ENCODE measurements at regions not wholly inside any gene's neighbourhood (a gene's known extent, or its start where the extent isn't known, plus 50 kb on each side); places are given as distances from the start of the nearest gene placed in this dataset.

DNA sequence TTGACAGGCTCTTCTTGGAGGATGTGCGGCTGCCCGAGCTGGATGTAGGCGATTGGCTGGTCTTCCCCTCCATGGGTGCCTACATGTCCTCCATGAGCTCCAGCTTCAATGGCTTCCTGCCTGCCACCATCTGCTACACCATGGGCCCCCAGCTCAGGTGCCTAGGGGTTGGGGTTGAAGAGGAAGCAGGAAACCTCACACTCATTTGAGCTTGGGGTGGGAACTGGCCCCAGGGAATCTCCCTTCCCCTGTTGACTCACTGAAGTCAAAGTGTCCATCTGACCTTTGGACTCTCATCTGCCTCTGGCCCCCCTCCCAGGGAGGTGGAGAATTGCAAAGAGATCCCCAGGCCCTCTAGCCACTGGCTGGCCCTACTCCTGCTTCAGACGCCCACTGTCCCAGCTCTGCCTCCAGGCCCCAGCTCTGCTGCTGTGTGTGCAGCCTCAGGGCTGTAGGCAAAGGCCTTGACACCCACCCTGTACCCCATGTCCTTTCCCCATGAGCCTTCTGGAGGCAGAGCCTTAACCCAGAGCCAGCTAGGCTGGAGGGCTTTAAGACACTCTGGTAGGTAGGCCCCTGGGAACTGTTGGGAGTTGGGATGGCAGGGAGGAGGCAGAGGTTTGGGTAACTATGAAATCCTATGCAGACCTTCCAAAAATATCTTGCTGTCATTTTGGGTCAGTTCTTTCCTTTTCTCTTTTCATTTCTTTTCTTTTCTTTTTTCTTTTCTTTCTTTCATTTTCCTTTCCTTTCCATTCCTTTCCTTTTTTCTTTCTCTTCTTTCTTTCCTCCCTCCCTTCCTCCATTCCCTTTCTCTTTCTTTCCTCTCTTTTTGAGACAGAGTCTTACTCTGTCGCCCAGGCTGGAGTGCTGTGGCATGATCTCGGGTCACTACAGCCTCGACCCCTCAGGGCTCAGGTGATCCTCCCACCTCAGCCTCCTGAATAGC, 66.9 kb upstream of the TINAGL1 start:
- Mint-ChIP-seq H3K4me3 (ENCODE audit: low read depth) (no peak overlapping the region), H3K36me3 (ENCODE audit: insufficient read depth) (no peaks in the 10 kb centered on the region), H3K27ac (peak overlapping the region; percentile 24), H3K9me3 (ENCODE audit: low read depth) (no peaks in the 10 kb centered on the region), H3K27me3 (peaks cover 5% of the 10 kb centered on the region), H3K4me1 (ENCODE audit: low read depth) (peaks cover 36% of the 10 kb centered on the region)
- no peak for DNase-seq (ENCODE audit: low spot score, unreplicated experiment)
- TF ChIP-seq, protein P1, sequence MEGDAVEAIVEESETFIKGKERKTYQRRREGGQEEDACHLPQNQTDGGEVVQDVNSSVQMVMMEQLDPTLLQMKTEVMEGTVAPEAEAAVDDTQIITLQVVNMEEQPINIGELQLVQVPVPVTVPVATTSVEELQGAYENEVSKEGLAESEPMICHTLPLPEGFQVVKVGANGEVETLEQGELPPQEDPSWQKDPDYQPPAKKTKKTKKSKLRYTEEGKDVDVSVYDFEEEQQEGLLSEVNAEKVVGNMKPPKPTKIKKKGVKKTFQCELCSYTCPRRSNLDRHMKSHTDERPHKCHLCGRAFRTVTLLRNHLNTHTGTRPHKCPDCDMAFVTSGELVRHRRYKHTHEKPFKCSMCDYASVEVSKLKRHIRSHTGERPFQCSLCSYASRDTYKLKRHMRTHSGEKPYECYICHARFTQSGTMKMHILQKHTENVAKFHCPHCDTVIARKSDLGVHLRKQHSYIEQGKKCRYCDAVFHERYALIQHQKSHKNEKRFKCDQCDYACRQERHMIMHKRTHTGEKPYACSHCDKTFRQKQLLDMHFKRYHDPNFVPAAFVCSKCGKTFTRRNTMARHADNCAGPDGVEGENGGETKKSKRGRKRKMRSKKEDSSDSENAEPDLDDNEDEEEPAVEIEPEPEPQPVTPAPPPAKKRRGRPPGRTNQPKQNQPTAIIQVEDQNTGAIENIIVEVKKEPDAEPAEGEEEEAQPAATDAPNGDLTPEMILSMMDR (IDR thresholded peaks at IDR 0.05; ENCODE audit: unreplicated experiment) = no peak

DNA sequence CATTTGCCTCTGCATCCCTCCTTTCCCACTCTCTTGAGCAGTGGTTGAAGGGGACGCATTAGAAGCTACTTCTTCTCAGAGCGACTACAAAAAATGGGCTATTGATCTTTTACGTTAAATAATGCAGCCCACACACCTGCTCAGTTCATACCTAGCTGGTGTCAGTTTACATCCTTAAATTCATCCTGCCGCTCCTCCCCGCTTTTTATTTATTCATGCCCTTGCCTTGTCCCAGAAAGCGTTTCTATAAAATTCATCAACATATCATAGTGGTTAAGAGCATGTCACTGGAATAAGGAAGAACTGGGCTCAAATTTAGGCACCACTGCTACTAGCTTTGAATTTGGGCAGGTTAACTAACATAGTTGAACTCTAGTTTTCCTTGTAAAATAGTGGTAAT, 66.0 kb upstream of the TINAGL1 start:
- Mint-ChIP-seq H3K36me3 (ENCODE audit: insufficient read depth) (no peaks in the 10 kb centered on the region), H3K9me3 (ENCODE audit: low read depth) (no peaks in the 10 kb centered on the region), H3K27me3 (peaks cover 5% of the 10 kb centered on the region), H3K4me3 (ENCODE audit: low read depth) (no peak overlapping the region), H3K27ac (peak overlapping the region; percentile 78), H3K4me1 (ENCODE audit: low read depth) (peaks cover 40% of the 10 kb centered on the region)
- TF ChIP-seq, protein P1 (IDR thresholded peaks at IDR 0.05; ENCODE audit: unreplicated experiment) = no peak
- no peak for DNase-seq (ENCODE audit: low spot score, unreplicated experiment)

DNA sequence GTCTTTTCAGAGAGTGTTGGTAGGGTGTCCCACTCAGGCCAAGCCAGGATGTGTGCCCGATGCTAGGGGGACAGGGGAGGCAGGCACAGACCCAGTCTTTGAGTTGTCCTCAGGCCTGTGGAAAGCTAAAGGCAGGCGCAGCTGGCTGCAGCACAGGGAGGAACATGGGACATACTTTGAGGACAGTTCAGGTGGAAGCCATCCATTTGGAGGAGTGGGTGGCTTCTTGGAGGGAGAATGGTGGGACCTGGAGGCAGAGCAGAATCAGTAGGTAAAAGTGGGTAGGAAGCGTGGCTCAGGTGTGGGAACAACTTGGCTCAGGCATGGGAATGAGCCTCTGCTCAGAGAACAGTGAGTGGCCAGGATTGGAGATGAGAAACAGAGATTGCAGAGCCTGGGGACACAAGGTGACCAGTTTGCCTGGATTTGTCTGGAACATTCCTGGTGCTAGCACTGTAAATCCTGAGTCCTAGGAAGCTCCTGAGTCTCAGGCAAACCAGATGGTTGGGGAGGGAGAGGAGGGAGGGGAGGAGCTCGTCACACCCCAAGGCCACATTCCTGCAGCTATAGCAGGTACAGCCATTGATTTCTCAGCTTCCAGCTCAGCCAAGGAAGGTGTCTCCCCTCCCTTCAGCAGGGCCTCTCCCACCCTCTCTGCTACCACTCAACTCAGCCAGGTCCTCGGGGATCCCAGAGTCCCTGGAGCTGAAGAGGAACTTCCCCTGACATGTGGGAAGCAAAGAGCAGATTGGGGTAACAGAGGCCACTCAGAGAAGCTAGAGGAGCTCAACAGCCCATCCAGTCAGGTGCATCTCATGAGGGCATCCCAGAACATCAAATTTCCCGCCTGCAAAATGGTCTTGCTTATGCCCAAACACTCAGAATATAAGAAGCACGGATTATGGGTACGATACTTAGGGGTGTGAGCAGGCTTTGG, 65.2 kb upstream of the TINAGL1 start:
- H3K36me3 Mint-ChIP-seq (ENCODE audit: insufficient read depth) = no peaks in the 10 kb centered on the region
- peak overlapping the region; percentile 71 for H3K27ac Mint-ChIP-seq
- no peaks in the 10 kb centered on the region for H3K9me3 Mint-ChIP-seq (ENCODE audit: low read depth)
- TF ChIP-seq, protein P1 (IDR thresholded peaks at IDR 0.05; ENCODE audit: unreplicated experiment) = no peak
- H3K4me3 Mint-ChIP-seq (ENCODE audit: low read depth) = no peak overlapping the region
- peaks cover 40% of the 10 kb centered on the region for H3K4me1 Mint-ChIP-seq (ENCODE audit: low read depth)
- no peak for DNase-seq (ENCODE audit: low spot score, unreplicated experiment)
- H3K27me3 Mint-ChIP-seq = peaks cover 5% of the 10 kb centered on the region

DNA sequence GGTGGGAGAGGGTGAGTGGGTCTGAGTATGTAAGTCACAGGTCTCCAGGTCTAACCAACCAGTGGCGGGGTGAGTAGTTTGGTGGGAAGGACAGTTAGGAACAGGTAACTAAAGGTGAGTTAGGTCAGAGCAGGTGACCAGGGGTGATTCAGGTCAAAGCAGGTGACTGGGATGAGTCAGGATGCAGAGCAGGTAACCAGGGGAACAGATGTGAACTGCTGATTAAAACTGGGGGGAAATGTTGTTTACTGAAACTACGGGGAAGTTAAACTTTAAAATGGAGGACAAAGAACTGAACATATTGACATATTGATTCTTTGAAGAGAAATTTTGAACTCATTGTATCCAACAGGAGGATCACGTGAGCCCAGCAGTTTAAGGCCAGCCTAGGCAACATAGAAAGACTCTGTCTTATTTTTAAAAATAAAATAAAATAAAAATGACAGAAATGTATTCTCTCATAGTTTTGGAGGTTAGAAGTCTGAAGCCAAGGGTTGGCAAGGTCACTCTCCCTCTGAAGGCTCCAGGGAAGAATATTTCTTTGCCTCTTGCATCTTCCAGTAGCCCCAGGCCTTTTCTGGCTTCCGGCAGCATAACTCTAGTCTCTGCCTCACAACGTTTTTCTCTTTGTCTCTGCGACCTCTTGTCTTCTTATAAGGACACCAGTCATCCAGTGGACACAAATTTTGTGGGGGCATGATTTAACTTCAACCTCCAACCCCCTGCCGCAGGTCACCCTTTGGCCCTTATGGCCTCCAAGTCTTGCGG, 64.3 kb upstream of the TINAGL1 start:
- no peaks in the 10 kb centered on the region for H3K27me3 Mint-ChIP-seq
- H3K4me3 Mint-ChIP-seq (ENCODE audit: low read depth) = no peak overlapping the region
- no peaks in the 10 kb centered on the region for H3K9me3 Mint-ChIP-seq (ENCODE audit: low read depth)
- TF ChIP-seq, protein P1 (IDR thresholded peaks at IDR 0.05; ENCODE audit: unreplicated experiment) = no peak
- H3K27ac Mint-ChIP-seq = peak overlapping the region; percentile 91
- no peak for DNase-seq (ENCODE audit: low spot score, unreplicated experiment)
- H3K36me3 Mint-ChIP-seq (ENCODE audit: insufficient read depth) = no peaks in the 10 kb centered on the region
- peaks cover 40% of the 10 kb centered on the region for H3K4me1 Mint-ChIP-seq (ENCODE audit: low read depth)

Data from progenitor cell of endocrine pancreas (in vitro differentiated cells).